ENCODE measurements at regions not wholly inside any gene's neighbourhood (a gene's known extent, or its start where the extent isn't known, plus 50 kb on each side); places are given as distances from the start of the nearest gene placed in this dataset.

DNA sequence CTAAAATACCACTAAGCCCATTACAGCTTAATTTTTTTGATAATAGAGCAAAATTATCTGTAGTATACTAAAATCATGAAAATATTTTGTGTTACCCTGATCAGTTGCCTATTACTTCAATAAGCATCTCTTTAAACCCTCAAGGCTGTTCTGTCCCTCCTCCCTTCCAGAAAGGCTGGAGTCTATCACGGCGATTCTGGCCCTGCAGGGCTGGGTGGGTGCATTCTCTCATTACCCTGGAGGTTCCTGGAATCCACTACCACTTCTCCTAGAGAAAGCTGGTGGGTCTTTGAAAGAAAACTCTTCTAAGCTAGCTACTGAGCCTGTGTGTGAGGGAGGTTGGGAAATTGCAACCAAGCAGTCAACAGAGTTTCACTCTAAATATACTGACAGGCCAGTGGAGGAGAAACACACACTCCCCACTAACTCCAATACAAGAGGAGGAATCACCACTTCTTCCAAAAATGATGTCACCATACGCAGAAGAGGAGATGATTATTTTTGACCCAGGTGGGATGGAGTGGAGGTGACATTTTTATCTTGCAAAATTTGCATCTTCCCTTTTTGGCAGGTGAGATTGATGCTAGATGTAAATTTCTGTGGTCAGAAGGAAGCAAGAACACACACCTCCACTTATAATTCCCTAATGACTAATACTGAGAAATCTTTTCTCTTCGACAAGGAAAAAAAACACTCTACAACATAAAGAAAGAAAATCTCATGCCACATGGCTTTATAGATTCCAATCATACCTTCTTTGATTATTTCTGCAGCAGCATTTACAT is 182.3 kb upstream of the PHACTR1 start:
- TF ChIP-seq, protein P1, sequence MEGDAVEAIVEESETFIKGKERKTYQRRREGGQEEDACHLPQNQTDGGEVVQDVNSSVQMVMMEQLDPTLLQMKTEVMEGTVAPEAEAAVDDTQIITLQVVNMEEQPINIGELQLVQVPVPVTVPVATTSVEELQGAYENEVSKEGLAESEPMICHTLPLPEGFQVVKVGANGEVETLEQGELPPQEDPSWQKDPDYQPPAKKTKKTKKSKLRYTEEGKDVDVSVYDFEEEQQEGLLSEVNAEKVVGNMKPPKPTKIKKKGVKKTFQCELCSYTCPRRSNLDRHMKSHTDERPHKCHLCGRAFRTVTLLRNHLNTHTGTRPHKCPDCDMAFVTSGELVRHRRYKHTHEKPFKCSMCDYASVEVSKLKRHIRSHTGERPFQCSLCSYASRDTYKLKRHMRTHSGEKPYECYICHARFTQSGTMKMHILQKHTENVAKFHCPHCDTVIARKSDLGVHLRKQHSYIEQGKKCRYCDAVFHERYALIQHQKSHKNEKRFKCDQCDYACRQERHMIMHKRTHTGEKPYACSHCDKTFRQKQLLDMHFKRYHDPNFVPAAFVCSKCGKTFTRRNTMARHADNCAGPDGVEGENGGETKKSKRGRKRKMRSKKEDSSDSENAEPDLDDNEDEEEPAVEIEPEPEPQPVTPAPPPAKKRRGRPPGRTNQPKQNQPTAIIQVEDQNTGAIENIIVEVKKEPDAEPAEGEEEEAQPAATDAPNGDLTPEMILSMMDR (IDR thresholded peaks at IDR 0.05), result no peak
- no peak for TF ChIP-seq POLR2AphosphoS5 (IDR thresholded peaks at IDR 0.05)

All from breast epithelium (tissue), 3 donors.